HG02973 (cell line): ENCODE measurements at regions not wholly inside any gene's neighbourhood (a gene's known extent, or its start where the extent isn't known, plus 50 kb on each side); places are given as distances from the start of the nearest gene placed in this dataset.
"Not testable (repeated sequence)": the region's sequence is repeated elsewhere in the genome, so short reads cannot be mapped to it uniquely, and the experiment has no call there.

Experiments
- ATAC-seq: cut with Tn5 transposase; IDR thresholded peaks from one replicate; pipeline ENCODE4 v1.9.1; 2021; ENCODE audit warnings: moderate library complexity; ENCODE audit not compliant: unreplicated experiment

- ATAC-seq, result no peak
These were observed 153.3 kb upstream of the RUNX1 start for GRCh38 chr21:35202431-35202830.

- ATAC-seq, result no peak
These were observed 152.7 kb upstream of the RUNX1 start for GRCh38 chr21:35201799-35202198.

- no peak for ATAC-seq
These were observed 152.2 kb upstream of the RUNX1 start for GRCh38 chr21:35201288-35201687.

- ATAC-seq, result no peak
These were observed 150.6 kb upstream of the RUNX1 start for GRCh38 chr21:35199733-35200015.

GRCh38 chr21:35198982-35199732, 150.1 kb upstream of the RUNX1 start:
- no peak for ATAC-seq

GRCh38 chr21:35198565-35198964, 149.5 kb upstream of the RUNX1 start:
- no peak for ATAC-seq

GRCh38 chr21:35197992-35198431, 148.9 kb upstream of the RUNX1 start:
- no peak for ATAC-seq

GRCh38 chr21:35197191-35197590, 148.1 kb upstream of the RUNX1 start:
- no peak for ATAC-seq

- ATAC-seq, result no peak
These were observed 147.0 kb upstream of the RUNX1 start for GRCh38 chr21:35196128-35196527.

- no peak for ATAC-seq
These were observed 146.1 kb upstream of the RUNX1 start for GRCh38 chr21:35195232-35195631.

- no peak for ATAC-seq
These were observed 142.7 kb upstream of the RUNX1 start for GRCh38 chr21:35191754-35192153.

- ATAC-seq, result no peak
These were observed 142.0 kb upstream of the RUNX1 start for GRCh38 chr21:35191128-35191527.

- no peak for ATAC-seq
These were observed 141.1 kb upstream of the RUNX1 start for GRCh38 chr21:35190201-35190701.

- ATAC-seq, result peak; percentile 92
These were observed 140.2 kb upstream of the RUNX1 start for GRCh38 chr21:35189077-35189863.

- not testable (repeated sequence) for ATAC-seq
These were observed 134.3 kb upstream of the RUNX1 start for GRCh38 chr21:35183389-35183788.

- ATAC-seq, result no peak
These were observed 131.0 kb upstream of the RUNX1 start for GRCh38 chr21:35179990-35180540.

GRCh38 chr21:35178827-35179226, 129.7 kb upstream of the RUNX1 start:
- ATAC-seq, result no peak

- no peak for ATAC-seq
These were observed 129.0 kb upstream of the RUNX1 start for GRCh38 chr21:35178098-35178497.

- ATAC-seq, result no peak
These were observed 123.1 kb upstream of the RUNX1 start for GRCh38 chr21:35172231-35172630.

- no peak for ATAC-seq
These were observed 122.3 kb upstream of the RUNX1 start for GRCh38 chr21:35171385-35171784.

GRCh38 chr21:35170818-35171217, 121.7 kb upstream of the RUNX1 start:
- ATAC-seq, result no peak

GRCh38 chr21:35170244-35170643, 121.1 kb upstream of the RUNX1 start:
- no peak for ATAC-seq
